ENCODE measurements at regions not wholly inside any gene's neighbourhood (a gene's known extent, or its start where the extent isn't known, plus 50 kb on each side); places are given as distances from the start of the nearest gene placed in this dataset.

DNA sequence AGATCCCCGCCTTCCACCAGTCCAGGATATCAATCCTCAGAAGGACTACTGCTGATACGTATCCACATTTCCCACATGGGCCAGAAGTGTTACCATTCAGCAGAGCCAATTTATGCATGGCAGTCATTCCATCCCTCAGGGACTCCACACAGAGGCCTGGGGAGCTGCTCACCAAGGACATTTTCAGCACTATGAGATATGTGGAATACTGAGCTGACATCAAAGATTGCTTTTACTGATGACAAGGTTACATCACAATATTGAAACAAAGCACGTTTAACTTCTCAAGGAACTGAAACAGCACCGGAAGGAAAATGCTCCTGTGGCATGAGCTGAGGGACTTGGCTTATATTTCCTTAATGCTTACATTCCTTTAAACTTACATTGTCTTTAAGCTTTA is 335.1 kb downstream of the BMPER start:
- Mint-ChIP-seq H3K4me1 (ENCODE audit: low read depth) (no peaks in the 10 kb centered on the region), H3K9me3 (ENCODE audit: low read depth) (peaks cover 4% of the 10 kb centered on the region), H3K27ac (no peak overlapping the region), H3K36me3 (no peaks in the 10 kb centered on the region), H3K4me3 (no peak overlapping the region), H3K27me3 (peaks cover 1% of the 10 kb centered on the region)

DNA sequence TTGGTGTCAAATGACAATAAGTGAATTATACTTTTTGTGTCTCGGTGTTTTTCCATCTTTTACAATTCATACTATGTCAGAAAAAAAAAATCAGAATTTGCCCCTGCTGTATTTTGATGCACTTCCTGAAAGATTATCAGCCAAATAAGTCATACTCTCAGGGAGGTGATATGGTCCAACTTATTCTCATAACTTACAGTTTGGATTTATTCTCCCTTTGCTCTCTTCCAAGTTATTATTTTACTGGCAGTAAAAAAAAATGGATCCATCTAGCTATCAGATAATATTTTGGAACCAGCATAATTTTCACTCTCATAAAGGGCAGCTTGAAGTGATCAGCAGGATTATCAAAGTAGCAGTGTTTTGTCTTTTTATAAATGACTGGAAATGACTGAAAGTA is 337.1 kb downstream of the BMPER start:
- H3K4me1 Mint-ChIP-seq (ENCODE audit: low read depth) = no peaks in the 10 kb centered on the region
- no peak overlapping the region for H3K4me3 Mint-ChIP-seq
- no peaks in the 10 kb centered on the region for H3K27me3 Mint-ChIP-seq
- no peaks in the 10 kb centered on the region for H3K9me3 Mint-ChIP-seq (ENCODE audit: low read depth)
- no peaks in the 10 kb centered on the region for H3K36me3 Mint-ChIP-seq
- no peak overlapping the region for H3K27ac Mint-ChIP-seq

- Mint-ChIP-seq H3K4me3 (no peak overlapping the region), H3K4me1 (ENCODE audit: low read depth) (no peaks in the 10 kb centered on the region), H3K27me3 (no peaks in the 10 kb centered on the region), H3K9me3 (ENCODE audit: low read depth) (no peaks in the 10 kb centered on the region), H3K36me3 (no peaks in the 10 kb centered on the region), H3K27ac (no peak overlapping the region)
These were observed 339.9 kb downstream of the BMPER start for GRCh38 chr7:34245246-34245645.

GRCh38 chr7:34247468-34247867 is 342.1 kb downstream of the BMPER start:
- no peaks in the 10 kb centered on the region for H3K4me1 Mint-ChIP-seq (ENCODE audit: low read depth)
- H3K27ac Mint-ChIP-seq = no peak overlapping the region

GRCh38 chr7:34249192-34249591 is 343.9 kb downstream of the BMPER start:
- H3K36me3 Mint-ChIP-seq = no peaks in the 10 kb centered on the region
- H3K4me1 Mint-ChIP-seq (ENCODE audit: low read depth) = no peaks in the 10 kb centered on the region
- no peak overlapping the region for H3K27ac Mint-ChIP-seq
- no peaks in the 10 kb centered on the region for H3K9me3 Mint-ChIP-seq (ENCODE audit: low read depth)
- H3K4me3 Mint-ChIP-seq = no peak overlapping the region
- no peaks in the 10 kb centered on the region for H3K27me3 Mint-ChIP-seq

More at GRCh38 chr7:34247468-34247867, 342.1 kb downstream of the BMPER start:
- Mint-ChIP-seq H3K9me3 (ENCODE audit: low read depth) (no peaks in the 10 kb centered on the region), H3K4me3 (no peak overlapping the region), H3K36me3 (no peaks in the 10 kb centered on the region), H3K27me3 (no peaks in the 10 kb centered on the region)

- Mint-ChIP-seq H3K36me3 (no peaks in the 10 kb centered on the region), H3K4me1 (ENCODE audit: low read depth) (no peaks in the 10 kb centered on the region), H3K27ac (no peak overlapping the region), H3K4me3 (no peak overlapping the region), H3K27me3 (no peaks in the 10 kb centered on the region), H3K9me3 (ENCODE audit: low read depth) (peaks cover 10% of the 10 kb centered on the region)
These were observed 354.9 kb downstream of the BMPER start for GRCh38 chr7:34260279-34260678.

DNA sequence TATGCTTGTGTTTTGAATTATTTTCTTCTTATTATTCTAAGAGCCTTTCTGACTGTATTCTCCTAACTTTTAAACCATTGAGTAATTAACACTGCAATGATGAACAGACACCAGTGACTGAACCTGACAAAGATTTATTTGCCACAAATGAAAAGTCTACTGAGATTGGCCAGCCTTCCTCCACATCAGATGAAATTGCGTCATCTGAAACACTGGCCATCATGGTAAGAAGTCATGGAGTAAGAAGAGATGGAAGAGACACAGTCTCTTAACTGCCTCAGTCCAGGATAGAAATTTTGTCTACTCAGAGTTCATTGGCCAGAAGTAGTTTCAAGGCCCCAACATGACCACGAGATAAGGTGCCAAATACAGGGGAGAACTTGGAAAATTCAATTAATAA is 357.8 kb downstream of the BMPER start:
- no peak overlapping the region for H3K4me3 Mint-ChIP-seq
- H3K27me3 Mint-ChIP-seq = no peaks in the 10 kb centered on the region
- peaks cover 10% of the 10 kb centered on the region for H3K9me3 Mint-ChIP-seq (ENCODE audit: low read depth)
- no peaks in the 10 kb centered on the region for H3K4me1 Mint-ChIP-seq (ENCODE audit: low read depth)
- H3K36me3 Mint-ChIP-seq = no peaks in the 10 kb centered on the region
- no peak overlapping the region for H3K27ac Mint-ChIP-seq

DNA sequence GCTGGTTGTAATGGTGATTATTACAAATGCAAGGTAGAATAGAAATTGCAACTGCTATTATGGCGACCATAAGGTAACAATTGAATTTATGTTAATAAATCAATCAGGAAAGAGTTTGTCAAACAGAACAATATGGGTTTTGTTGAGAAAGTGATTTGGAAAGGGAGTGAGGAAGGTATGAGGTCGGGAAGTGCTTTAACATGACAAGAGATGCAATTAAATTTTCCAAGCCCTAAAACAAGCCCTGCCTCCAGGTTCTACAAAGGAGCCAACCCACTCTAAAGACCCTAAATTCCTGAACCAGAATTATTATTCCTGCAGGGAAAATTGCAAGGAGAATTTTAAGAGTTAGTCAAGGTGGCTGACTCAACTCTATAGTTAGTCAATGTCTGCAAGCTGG is 363.7 kb downstream of the BMPER start:
- Mint-ChIP-seq H3K27me3 (no peaks in the 10 kb centered on the region), H3K36me3 (no peaks in the 10 kb centered on the region), H3K9me3 (ENCODE audit: low read depth) (peaks cover 3% of the 10 kb centered on the region), H3K4me1 (ENCODE audit: low read depth) (no peaks in the 10 kb centered on the region), H3K27ac (no peak overlapping the region), H3K4me3 (no peak overlapping the region)

- H3K36me3 Mint-ChIP-seq = no peaks in the 10 kb centered on the region
- H3K27ac Mint-ChIP-seq = no peak overlapping the region
- H3K9me3 Mint-ChIP-seq (ENCODE audit: low read depth) = peaks cover 3% of the 10 kb centered on the region
- no peak overlapping the region for H3K4me3 Mint-ChIP-seq
- no peaks in the 10 kb centered on the region for H3K27me3 Mint-ChIP-seq
- H3K4me1 Mint-ChIP-seq (ENCODE audit: low read depth) = no peaks in the 10 kb centered on the region
These were observed 370.3 kb downstream of the BMPER start for GRCh38 chr7:34275624-34276023.

DNA sequence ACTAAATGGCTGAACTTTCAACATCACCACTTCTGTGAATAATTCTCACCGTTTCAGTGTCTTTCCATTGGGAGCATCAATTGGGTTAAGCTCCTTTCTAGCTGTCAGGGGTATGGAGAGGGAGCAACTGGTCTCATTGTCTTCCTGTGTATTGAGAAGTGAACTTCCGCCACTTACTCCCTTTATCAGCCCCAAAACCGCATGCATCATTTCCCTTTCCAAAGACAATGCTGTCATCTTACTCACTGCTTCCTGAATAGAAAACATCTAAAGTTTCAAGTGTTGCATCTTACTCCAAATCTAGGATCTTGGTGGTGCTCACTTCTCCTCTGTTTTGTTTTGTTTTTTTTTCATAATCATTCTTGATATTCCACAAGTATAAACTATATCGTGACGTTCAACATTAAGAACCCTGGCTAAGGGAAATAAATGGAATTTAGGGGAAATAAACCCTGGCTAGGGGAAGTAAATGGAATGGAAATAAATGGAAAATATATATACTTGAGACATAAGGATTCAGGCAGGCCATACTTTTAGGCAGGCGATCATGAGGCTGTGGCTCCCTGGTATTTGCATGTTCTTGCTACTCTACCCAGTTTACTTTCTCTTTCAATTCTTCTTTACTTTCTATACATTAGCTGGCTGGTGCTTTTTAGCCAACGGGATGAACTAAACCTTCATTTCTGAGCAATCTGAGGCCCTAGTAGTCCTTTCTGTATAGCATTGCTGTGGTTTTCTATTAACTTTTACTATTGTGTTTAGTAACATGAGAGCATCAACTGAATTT is 371.9 kb downstream of the BMPER start:
- no peaks in the 10 kb centered on the region for H3K4me1 Mint-ChIP-seq (ENCODE audit: low read depth)
- no peak overlapping the region for H3K27ac Mint-ChIP-seq

DNA sequence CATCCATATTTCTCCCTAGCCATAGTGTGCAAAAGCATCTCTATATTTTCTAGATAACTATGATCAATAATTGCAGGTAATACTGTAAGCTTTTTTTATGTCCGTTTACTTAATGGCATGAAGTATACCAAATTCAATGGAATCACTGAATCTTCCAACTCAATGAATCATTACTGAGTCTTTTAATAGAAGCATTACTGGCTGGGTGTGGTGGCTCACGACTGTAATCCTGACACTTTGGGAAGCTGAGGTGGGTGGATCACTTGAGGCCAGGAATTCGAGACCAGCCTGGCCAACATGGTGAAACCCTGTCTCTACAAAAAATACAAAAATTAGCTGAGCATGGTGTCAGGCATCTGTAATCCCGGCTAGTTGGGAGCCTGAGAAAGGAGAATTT is 372.5 kb downstream of the BMPER start:
- H3K27ac Mint-ChIP-seq = no peak overlapping the region
- H3K9me3 Mint-ChIP-seq (ENCODE audit: low read depth) = no peaks in the 10 kb centered on the region
- H3K4me1 Mint-ChIP-seq (ENCODE audit: low read depth) = no peaks in the 10 kb centered on the region
- H3K36me3 Mint-ChIP-seq = no peaks in the 10 kb centered on the region
- no peaks in the 10 kb centered on the region for H3K27me3 Mint-ChIP-seq
- H3K4me3 Mint-ChIP-seq = no peak overlapping the region

More for the DNA sequence above, 371.9 kb downstream of the BMPER start:
- H3K36me3 Mint-ChIP-seq = no peaks in the 10 kb centered on the region
- no peak overlapping the region for H3K4me3 Mint-ChIP-seq
- peaks cover 3% of the 10 kb centered on the region for H3K9me3 Mint-ChIP-seq (ENCODE audit: low read depth)
- H3K27me3 Mint-ChIP-seq = no peaks in the 10 kb centered on the region

DNA sequence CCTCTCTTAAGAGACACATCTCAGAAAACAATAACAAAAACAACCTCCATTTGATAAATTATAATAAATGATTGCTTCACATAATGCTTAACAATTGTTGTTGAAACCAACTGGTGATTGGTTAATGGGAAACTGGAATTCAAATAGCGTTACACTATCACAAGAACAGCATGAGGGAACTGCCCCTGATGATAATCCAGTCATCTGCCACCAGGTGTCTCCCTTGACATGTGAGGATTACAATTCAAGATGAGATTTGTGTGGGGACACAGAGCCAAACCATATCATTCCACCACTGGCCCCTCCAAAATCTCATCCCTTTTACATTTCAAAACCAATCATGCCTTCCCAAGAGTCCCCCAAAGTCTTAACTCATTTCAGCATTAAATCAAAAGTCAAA is 375.9 kb downstream of the BMPER start:
- Mint-ChIP-seq H3K4me3 (no peak overlapping the region), H3K36me3 (no peaks in the 10 kb centered on the region), H3K4me1 (ENCODE audit: low read depth) (no peaks in the 10 kb centered on the region), H3K9me3 (ENCODE audit: low read depth) (no peaks in the 10 kb centered on the region), H3K27ac (no peak overlapping the region), H3K27me3 (no peaks in the 10 kb centered on the region)

GRCh38 chr7:34282271-34282670 is 375.7 kb upstream of the NPSR1 start:
- H3K9me3 Mint-ChIP-seq (ENCODE audit: low read depth) = no peaks in the 10 kb centered on the region
- H3K27ac Mint-ChIP-seq = no peak overlapping the region
- H3K4me3 Mint-ChIP-seq = no peak overlapping the region
- H3K27me3 Mint-ChIP-seq = no peaks in the 10 kb centered on the region
- H3K4me1 Mint-ChIP-seq (ENCODE audit: low read depth) = no peaks in the 10 kb centered on the region
- no peaks in the 10 kb centered on the region for H3K36me3 Mint-ChIP-seq

GRCh38 chr7:34296663-34297062 is 361.4 kb upstream of the NPSR1 start:
- H3K27me3 Mint-ChIP-seq = peaks cover 2% of the 10 kb centered on the region
- no peak overlapping the region for H3K27ac Mint-ChIP-seq
- no peaks in the 10 kb centered on the region for H3K4me1 Mint-ChIP-seq (ENCODE audit: low read depth)
- no peak overlapping the region for H3K4me3 Mint-ChIP-seq
- H3K36me3 Mint-ChIP-seq = no peaks in the 10 kb centered on the region
- H3K9me3 Mint-ChIP-seq (ENCODE audit: low read depth) = no peaks in the 10 kb centered on the region

- no peak overlapping the region for H3K4me3 Mint-ChIP-seq
- H3K27me3 Mint-ChIP-seq = peaks cover 2% of the 10 kb centered on the region
- no peaks in the 10 kb centered on the region for H3K4me1 Mint-ChIP-seq (ENCODE audit: low read depth)
- H3K27ac Mint-ChIP-seq = no peak overlapping the region
- H3K9me3 Mint-ChIP-seq (ENCODE audit: low read depth) = no peaks in the 10 kb centered on the region
- H3K36me3 Mint-ChIP-seq = no peaks in the 10 kb centered on the region
These were observed 359.5 kb upstream of the NPSR1 start for GRCh38 chr7:34298492-34299013.

GRCh38 chr7:34299066-34299465 is 359.0 kb upstream of the NPSR1 start:
- no peaks in the 10 kb centered on the region for H3K36me3 Mint-ChIP-seq
- H3K4me1 Mint-ChIP-seq (ENCODE audit: low read depth) = no peaks in the 10 kb centered on the region
- no peaks in the 10 kb centered on the region for H3K9me3 Mint-ChIP-seq (ENCODE audit: low read depth)
- H3K4me3 Mint-ChIP-seq = no peak overlapping the region
- H3K27me3 Mint-ChIP-seq = peaks cover 2% of the 10 kb centered on the region
- H3K27ac Mint-ChIP-seq = no peak overlapping the region
